ENCODE measurements at regions not wholly inside any gene's neighbourhood (a gene's known extent, or its start where the extent isn't known, plus 50 kb on each side); places are given as distances from the start of the nearest gene placed in this dataset.

GRCh38 chr10:123425680-123426079 lies 240.5 kb upstream of the GPR26 start:
- no peak for TF ChIP-seq POLR2A (IDR thresholded peaks at IDR 0.05)
- TF ChIP-seq, protein P1, sequence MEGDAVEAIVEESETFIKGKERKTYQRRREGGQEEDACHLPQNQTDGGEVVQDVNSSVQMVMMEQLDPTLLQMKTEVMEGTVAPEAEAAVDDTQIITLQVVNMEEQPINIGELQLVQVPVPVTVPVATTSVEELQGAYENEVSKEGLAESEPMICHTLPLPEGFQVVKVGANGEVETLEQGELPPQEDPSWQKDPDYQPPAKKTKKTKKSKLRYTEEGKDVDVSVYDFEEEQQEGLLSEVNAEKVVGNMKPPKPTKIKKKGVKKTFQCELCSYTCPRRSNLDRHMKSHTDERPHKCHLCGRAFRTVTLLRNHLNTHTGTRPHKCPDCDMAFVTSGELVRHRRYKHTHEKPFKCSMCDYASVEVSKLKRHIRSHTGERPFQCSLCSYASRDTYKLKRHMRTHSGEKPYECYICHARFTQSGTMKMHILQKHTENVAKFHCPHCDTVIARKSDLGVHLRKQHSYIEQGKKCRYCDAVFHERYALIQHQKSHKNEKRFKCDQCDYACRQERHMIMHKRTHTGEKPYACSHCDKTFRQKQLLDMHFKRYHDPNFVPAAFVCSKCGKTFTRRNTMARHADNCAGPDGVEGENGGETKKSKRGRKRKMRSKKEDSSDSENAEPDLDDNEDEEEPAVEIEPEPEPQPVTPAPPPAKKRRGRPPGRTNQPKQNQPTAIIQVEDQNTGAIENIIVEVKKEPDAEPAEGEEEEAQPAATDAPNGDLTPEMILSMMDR (IDR thresholded peaks at IDR 0.05) = no peak

Data from lower leg skin (tissue), 3 donors.